K562 (cell line): ENCODE measurements at regions not wholly inside any gene's neighbourhood (a gene's known extent, or its start where the extent isn't known, plus 50 kb on each side); places are given as distances from the start of the nearest gene placed in this dataset.

Experiments
- HMG20A ChIP-seq: fragments of 450-650 bp; formaldehyde crosslinking; conservative IDR thresholded peaks from 2 replicates; pipeline ENCODE4 v1.4.0; 2020; ENCODE audit warnings: mild to moderate bottlenecking, mixed read lengths
- HMG20B ChIP-seq: fragments of 250-450 bp; sonication (Bioruptor Pico); IDR thresholded peaks from 2 replicates; pipeline ENCODE4 v1.5.0; 2021; ENCODE audit warnings: mild to moderate bottlenecking
- HSF4 ChIP-seq: fragments of 250-450 bp; sonication (Bioruptor Pico); IDR thresholded peaks from 2 replicates; pipeline ENCODE4 v2.1.2; 2022; ENCODE audit warnings: mild to moderate bottlenecking, moderate library complexity, borderline replicate concordance
- KAT2B ChIP-seq: IDR thresholded peaks from one replicate; pipeline ENCODE4 v1.6.1; 2012; ENCODE audit warnings: low read depth, mild to moderate bottlenecking, control low read depth, inconsistent platforms, low read length, moderate library complexity
- KLF16 ChIP-seq: IDR thresholded peaks from 2 replicates; pipeline ENCODE4 v1.6.1; 2016; ENCODE audit warnings: antibody characterized with exemption
- MAZ ChIP-seq, 2 experiments: fragments of 450-650 bp in 1 of 2; sonication (generic) in 1 of 2; formaldehyde crosslinking; IDR thresholded peaks in 1 of 2; conservative IDR thresholded peaks in 1 of 2; 2 replicates each; pipeline versions ENCODE4 v1.4.0 to v1.5.0; 2020; ENCODE audit warnings: mild to moderate bottlenecking in 1 of 2, missing genetic modification reagents in 1 of 2
- MEF2A ChIP-seq: IDR thresholded peaks from 2 replicates; pipeline ENCODE4 v1.6.1; 2011; ENCODE audit warnings: low read depth, mild to moderate bottlenecking, low read length, moderate library complexity; ENCODE audit not compliant: control insufficient read depth
- NCOA1 ChIP-seq: fragments of 450-650 bp; IDR thresholded peaks from 2 replicates; pipeline ENCODE4 v1.6.1; 2016; ENCODE audit warnings: low read depth
- NUFIP1 ChIP-seq: fragments of 450-650 bp; IDR thresholded peaks from 2 replicates; pipeline ENCODE4 v1.6.1; 2018; ENCODE audit not compliant: partially characterized antibody
- SREBF1 ChIP-seq: fragments of 150-350 bp; IDR thresholded peaks from 2 replicates; pipeline ENCODE4 v1.6.1; 2014; ENCODE audit warnings: antibody characterized with exemption, low read depth, low read length, borderline replicate concordance
- STAT5A ChIP-seq: IDR thresholded peaks from 2 replicates; pipeline ENCODE4 v1.6.1; 2012; ENCODE audit warnings: low read length, inconsistent platforms, borderline replicate concordance
- TARDBP ChIP-seq: fragments of 450-650 bp; IDR thresholded peaks from 2 replicates; pipeline ENCODE4 v1.6.1; 2016
- THRAP3 ChIP-seq: fragments of 450-650 bp; IDR thresholded peaks from 2 replicates; pipeline ENCODE4 v1.6.1; 2016; ENCODE audit warnings: mild to moderate bottlenecking, inconsistent platforms, borderline replicate concordance
- TRIM24 ChIP-seq, 2 experiments: fragments of 450-650 bp; IDR thresholded peaks; 2 replicates each; pipeline ENCODE4 v1.6.1; 2016
- U2AF2 ChIP-seq: fragments of 200-400 bp; formaldehyde crosslinking; optimal IDR thresholded peaks from 2 replicates; pipeline ENCODE3; 2017; ENCODE audit warnings: low read depth, mild to moderate bottlenecking, low read length
- XRCC4 ChIP-seq: IDR thresholded peaks from one replicate; pipeline ENCODE4 v1.6.1; 2011; ENCODE audit not compliant: insufficient read depth, insufficient read length; ENCODE audit errors: extremely low read depth
- ZNF124 ChIP-seq: sonication (generic); formaldehyde crosslinking; IDR thresholded peaks from 2 replicates; pipeline ENCODE4 v1.8.1; 2022; ENCODE audit warnings: missing genetic modification reagents
- ZNF174 ChIP-seq: fragments of 250-450 bp; sonication (Bioruptor Pico); IDR thresholded peaks from 2 replicates; pipeline ENCODE4 v1.4.0; 2020; ENCODE audit warnings: mild to moderate bottlenecking
- ZNF263 ChIP-seq: sonication (generic); formaldehyde crosslinking; IDR thresholded peaks from 2 replicates; pipeline ENCODE4 v1.8.0; 2022; ENCODE audit warnings: mild to moderate bottlenecking, missing genetic modification reagents, borderline replicate concordance
- ZNF785 ChIP-seq: fragments of 250-450 bp; sonication (Bioruptor Pico); IDR thresholded peaks from 2 replicates; pipeline ENCODE4 v1.4.0; 2020; ENCODE audit warnings: mild to moderate bottlenecking
- ZZZ3 ChIP-seq: fragments of 450-650 bp; IDR thresholded peaks from 2 replicates; pipeline ENCODE4 v1.6.1; 2016; ENCODE audit warnings: antibody characterized with exemption, mild to moderate bottlenecking, moderate library complexity
- TF ChIP-seq, protein P1 (sequence below): fragments of 450-650 bp; conservative IDR thresholded peaks from 2 replicates; pipeline ENCODE4 v1.6.1; 2016; ENCODE audit warnings: missing genetic modification characterization, low read depth, mild to moderate bottlenecking, control low read depth, missing compliant biosample characterization
- TF ChIP-seq, protein P2 (sequence below): sonication (generic); formaldehyde crosslinking; IDR thresholded peaks from 2 replicates; pipeline ENCODE4 v1.8.0; 2022; ENCODE audit warnings: mild to moderate bottlenecking, missing genetic modification reagents
- TF ChIP-seq, protein P3 (sequence below): fragments of 250-450 bp; sonication (Bioruptor Pico); IDR thresholded peaks from 2 replicates; pipeline ENCODE4 v1.5.0; 2022; ENCODE audit warnings: mild to moderate bottlenecking
- TF ChIP-seq, protein P4 (sequence below): fragments of 250-450 bp; sonication (Bioruptor Pico); IDR thresholded peaks from 2 replicates; pipeline ENCODE4 v1.5.0; 2020; ENCODE audit warnings: mild to moderate bottlenecking, borderline replicate concordance

DNA sequence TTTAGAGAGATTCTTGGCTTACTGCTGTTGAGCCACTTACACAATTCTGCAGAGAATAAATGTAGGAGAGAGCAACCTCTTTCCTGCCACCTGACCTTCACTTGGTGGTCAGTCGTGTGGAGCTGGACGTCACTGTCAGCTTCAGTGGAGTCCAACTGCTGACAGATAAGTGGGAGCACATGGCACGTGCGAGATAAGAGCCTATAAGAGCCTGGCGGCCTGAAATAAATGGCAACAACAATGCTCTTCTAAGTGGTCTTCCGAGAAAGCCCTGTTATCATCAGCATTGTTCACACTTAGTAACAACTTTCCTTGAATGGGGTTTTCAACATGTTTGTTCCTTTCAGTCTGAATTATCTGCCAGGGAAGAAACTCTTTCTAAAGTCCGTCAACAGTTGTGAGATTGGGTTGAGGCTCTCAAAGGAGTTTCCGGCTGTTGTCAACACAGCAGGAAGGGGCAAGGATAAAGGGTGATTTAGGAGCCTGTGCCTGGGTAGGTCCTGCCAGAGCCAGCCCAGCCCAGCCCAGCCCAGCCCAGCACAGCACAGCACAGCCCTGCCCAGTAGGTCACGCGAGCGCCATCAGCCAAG is 57.2 kb upstream of the RUNX1 start (continued):
- no peak for TF ChIP-seq U2AF2
- TF ChIP-seq TRIM24 (IDR thresholded peaks at IDR 0.05) = peak; percentile 86 to 95
- TF ChIP-seq, protein P1, sequence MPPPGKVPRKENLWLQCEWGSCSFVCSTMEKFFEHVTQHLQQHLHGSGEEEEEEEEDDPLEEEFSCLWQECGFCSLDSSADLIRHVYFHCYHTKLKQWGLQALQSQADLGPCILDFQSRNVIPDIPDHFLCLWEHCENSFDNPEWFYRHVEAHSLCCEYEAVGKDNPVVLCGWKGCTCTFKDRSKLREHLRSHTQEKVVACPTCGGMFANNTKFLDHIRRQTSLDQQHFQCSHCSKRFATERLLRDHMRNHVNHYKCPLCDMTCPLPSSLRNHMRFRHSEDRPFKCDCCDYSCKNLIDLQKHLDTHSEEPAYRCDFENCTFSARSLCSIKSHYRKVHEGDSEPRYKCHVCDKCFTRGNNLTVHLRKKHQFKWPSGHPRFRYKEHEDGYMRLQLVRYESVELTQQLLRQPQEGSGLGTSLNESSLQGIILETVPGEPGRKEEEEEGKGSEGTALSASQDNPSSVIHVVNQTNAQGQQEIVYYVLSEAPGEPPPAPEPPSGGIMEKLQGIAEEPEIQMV (tag) = no peak
- peak; percentile 14 for TF ChIP-seq NUFIP1
- no peak for TF ChIP-seq ZNF174 (CRISPR knock-in tag)
- peak; percentile 66; the same call in 1 of the 2 replicates for TF ChIP-seq ZNF263
- peak; percentile 97 for TF ChIP-seq STAT5A
- TF ChIP-seq HSF4 (CRISPR knock-in tag) = peak; percentile 10; the same call in 1 of the 2 replicates
- TF ChIP-seq NCOA1 = peak; percentile 87; the same call in 1 of the 2 replicates
- TF ChIP-seq TARDBP = no peak
- peak; percentile 62 to 70; a peak in 3 of 4 replicates for TF ChIP-seq MAZ (CRISPR knock-in tag; conservative IDR thresholded peaks at IDR 0.05 in 1 of 2, IDR thresholded peaks at IDR 0.05 in 1 of 2)
- no peak for TF ChIP-seq MEF2A
- TF ChIP-seq, protein P2, sequence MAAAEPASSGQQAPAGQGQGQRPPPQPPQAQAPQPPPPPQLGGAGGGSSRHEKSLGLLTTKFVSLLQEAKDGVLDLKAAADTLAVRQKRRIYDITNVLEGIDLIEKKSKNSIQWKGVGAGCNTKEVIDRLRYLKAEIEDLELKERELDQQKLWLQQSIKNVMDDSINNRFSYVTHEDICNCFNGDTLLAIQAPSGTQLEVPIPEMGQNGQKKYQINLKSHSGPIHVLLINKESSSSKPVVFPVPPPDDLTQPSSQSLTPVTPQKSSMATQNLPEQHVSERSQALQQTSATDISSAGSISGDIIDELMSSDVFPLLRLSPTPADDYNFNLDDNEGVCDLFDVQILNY = no peak
- no peak for TF ChIP-seq SREBF1
- no peak for TF ChIP-seq XRCC4
- TF ChIP-seq, protein P3, sequence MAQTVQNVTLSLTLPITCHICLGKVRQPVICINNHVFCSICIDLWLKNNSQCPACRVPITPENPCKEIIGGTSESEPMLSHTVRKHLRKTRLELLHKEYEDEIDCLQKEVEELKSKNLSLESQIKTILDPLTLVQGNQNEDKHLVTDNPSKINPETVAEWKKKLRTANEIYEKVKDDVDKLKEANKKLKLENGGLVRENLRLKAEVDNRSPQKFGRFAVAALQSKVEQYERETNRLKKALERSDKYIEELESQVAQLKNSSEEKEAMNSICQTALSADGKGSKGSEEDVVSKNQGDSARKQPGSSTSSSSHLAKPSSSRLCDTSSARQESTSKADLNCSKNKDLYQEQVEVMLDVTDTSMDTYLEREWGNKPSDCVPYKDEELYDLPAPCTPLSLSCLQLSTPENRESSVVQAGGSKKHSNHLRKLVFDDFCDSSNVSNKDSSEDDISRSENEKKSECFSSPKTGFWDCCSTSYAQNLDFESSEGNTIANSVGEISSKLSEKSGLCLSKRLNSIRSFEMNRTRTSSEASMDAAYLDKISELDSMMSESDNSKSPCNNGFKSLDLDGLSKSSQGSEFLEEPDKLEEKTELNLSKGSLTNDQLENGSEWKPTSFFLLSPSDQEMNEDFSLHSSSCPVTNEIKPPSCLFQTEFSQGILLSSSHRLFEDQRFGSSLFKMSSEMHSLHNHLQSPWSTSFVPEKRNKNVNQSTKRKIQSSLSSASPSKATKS (CRISPR knock-in tag) = no peak
- TF ChIP-seq, protein P4, sequence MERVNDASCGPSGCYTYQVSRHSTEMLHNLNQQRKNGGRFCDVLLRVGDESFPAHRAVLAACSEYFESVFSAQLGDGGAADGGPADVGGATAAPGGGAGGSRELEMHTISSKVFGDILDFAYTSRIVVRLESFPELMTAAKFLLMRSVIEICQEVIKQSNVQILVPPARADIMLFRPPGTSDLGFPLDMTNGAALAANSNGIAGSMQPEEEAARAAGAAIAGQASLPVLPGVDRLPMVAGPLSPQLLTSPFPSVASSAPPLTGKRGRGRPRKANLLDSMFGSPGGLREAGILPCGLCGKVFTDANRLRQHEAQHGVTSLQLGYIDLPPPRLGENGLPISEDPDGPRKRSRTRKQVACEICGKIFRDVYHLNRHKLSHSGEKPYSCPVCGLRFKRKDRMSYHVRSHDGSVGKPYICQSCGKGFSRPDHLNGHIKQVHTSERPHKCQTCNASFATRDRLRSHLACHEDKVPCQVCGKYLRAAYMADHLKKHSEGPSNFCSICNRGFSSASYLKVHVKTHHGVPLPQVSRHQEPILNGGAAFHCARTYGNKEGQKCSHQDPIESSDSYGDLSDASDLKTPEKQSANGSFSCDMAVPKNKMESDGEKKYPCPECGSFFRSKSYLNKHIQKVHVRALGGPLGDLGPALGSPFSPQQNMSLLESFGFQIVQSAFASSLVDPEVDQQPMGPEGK (CRISPR knock-in tag) = peak; percentile 73; the same call in 1 of the 2 replicates
- no peak for TF ChIP-seq HMG20A
- no peak for TF ChIP-seq ZNF785 (CRISPR knock-in tag)
- TF ChIP-seq HMG20B (CRISPR knock-in tag) = no peak
- TF ChIP-seq KAT2B = no peak
- no peak for TF ChIP-seq ZNF124 (CRISPR knock-in tag)
- TF ChIP-seq KLF16 = peak; percentile 85
- TF ChIP-seq THRAP3 = no peak
- no peak for TF ChIP-seq ZZZ3
